Myocyte (in vitro differentiated cells): ENCODE measurements at regions not wholly inside any gene's neighbourhood (a gene's known extent, or its start where the extent isn't known, plus 50 kb on each side); places are given as distances from the start of the nearest gene placed in this dataset. TPM values are rescaled to one million over a fixed set of nuclear protein-coding genes. Genes with fewer than 3 reads are reported as not detected.

Source experiments
- DNase-seq: peaks from one replicate; pipeline ENCODE4 v3.0.0-alpha.2; 2012; ENCODE audit warnings: low read depth
- microRNA-seq: library from miRNA; unstranded; fragments of <30 nt; microRNA quantifications from one replicate; pipeline ENCODE4, GENCODE V29; 2016

GRCh38 chr2:12642859-12643258, 73.9 kb upstream of the TRIB2 start:
- DNase-seq, result no peak

- no peak for DNase-seq
Measured at GRCh38 chr2:12649602-12650400, 66.9 kb upstream of the TRIB2 start.

- no peak for DNase-seq
Measured at GRCh38 chr2:12651641-12652040, 65.1 kb upstream of the TRIB2 start.

GRCh38 chr2:12652723-12653122, 64.0 kb upstream of the TRIB2 start:
- no peak for DNase-seq

GRCh38 chr2:12657560-12657959, 59.2 kb upstream of the TRIB2 start:
- no peak for DNase-seq

- DNase-seq, result no peak
Measured at GRCh38 chr2:12658310-12658945, 58.3 kb upstream of the TRIB2 start.

- no peak for DNase-seq
Measured at GRCh38 chr2:12661489-12661888, 55.2 kb upstream of the TRIB2 start.

GRCh38 chr2:12663306-12664037, 53.3 kb upstream of the TRIB2 start:
- no peak for DNase-seq

GRCh38 chr2:12665334-12665733, 51.4 kb upstream of the TRIB2 start:
- no peak for DNase-seq

- no peak for DNase-seq
Measured at GRCh38 chr2:12666445-12666844, 50.3 kb upstream of the TRIB2 start.

Small RNAs in the stretch of these regions (microRNA-seq; reads per million reads assigned to microRNA genes)
- not detected for gene MIR3681
